Skeletal muscle tissue (tissue), 3 donors: ENCODE measurements at regions not wholly inside any gene's neighbourhood (a gene's known extent, or its start where the extent isn't known, plus 50 kb on each side); places are given as distances from the start of the nearest gene placed in this dataset.
"Not testable (repeated sequence)": the region's sequence is repeated elsewhere in the genome, so short reads cannot be mapped to it uniquely, and the experiment has no call there.

Experiments
- H3K27ac ChIP-seq: one replicate; pipeline ENCODE4 v1.7.0; 2013; ENCODE audit warnings: mild to moderate bottlenecking, low read depth, low read length, inconsistent platforms
- H3K27me3 ChIP-seq, 3 donors: one replicate each; pipeline ENCODE4 v1.7.0; 2013; ENCODE audit warnings: low read length in 3 of 3; ENCODE audit not compliant: control insufficient read depth in 3 of 3, insufficient read depth in 3 of 3
- H3K36me3 ChIP-seq, 3 donors: one replicate each; pipeline ENCODE4 v1.7.0; 2013; ENCODE audit warnings: low read length in 3 of 3; ENCODE audit not compliant: control insufficient read depth in 3 of 3, insufficient read depth in 3 of 3
- H3K4me1 ChIP-seq, 3 donors: one replicate each; pipeline ENCODE4 v1.7.0; 2013; ENCODE audit warnings: low read length in 3 of 3, mild to moderate bottlenecking in 3 of 3; ENCODE audit not compliant: control insufficient read depth in 3 of 3, insufficient read depth in 3 of 3
- H3K4me3 ChIP-seq, 3 donors: one replicate each; pipeline ENCODE4 v1.7.0; 2013; ENCODE audit warnings: low read length in 3 of 3
- H3K9ac ChIP-seq, 3 donors: one replicate each; pipeline ENCODE4 v1.7.0; 2013; ENCODE audit warnings: low read length in 3 of 3, mild to moderate bottlenecking in 3 of 3, moderate library complexity in 2 of 3, low read depth in 1 of 3
- H3K9me3 ChIP-seq, 3 donors: one replicate each; pipeline ENCODE4 v1.7.0; 2013; ENCODE audit warnings: low read length in 3 of 3; ENCODE audit not compliant: control insufficient read depth in 3 of 3
- donor health status: Osteomylitis.

- Histone ChIP-seq H3K9ac (no peak overlapping the region), H3K9me3 (no peaks in the 10 kb centered on the region), H3K27me3 (no peaks in the 10 kb centered on the region), H3K27ac (no peak overlapping the region), H3K4me1 (no peaks in the 10 kb centered on the region), H3K4me3 (no peak overlapping the region), H3K36me3 (no peaks in the 10 kb centered on the region)
Measured at GRCh38 chr13:65597839-65598818, 1632.0 kb downstream of the PCDH9 start.

DNA sequence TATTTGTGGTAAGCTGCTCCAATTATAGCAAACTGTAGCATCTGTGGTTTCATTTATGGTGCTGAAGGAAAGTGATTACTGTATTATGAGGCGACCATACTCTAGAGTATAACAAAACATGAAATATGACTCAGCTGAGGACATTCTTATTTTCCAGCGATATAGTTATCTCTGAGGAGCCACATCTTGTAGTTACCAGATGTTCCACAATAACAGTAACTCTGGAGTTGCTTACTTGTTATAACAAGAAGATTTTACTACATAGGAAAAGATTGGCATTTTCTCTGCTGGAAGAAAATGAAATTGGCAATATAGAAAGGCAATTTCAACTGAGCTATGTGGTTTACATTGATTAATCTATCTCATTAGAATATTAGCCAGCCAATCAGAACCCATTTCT, 1634.2 kb downstream of the PCDH9 start:
- Histone ChIP-seq H3K9me3 (no peaks in the 10 kb centered on the region), H3K36me3 (no peaks in the 10 kb centered on the region), H3K9ac (no peak overlapping the region), H3K4me1 (no peaks in the 10 kb centered on the region), H3K27me3 (no peaks in the 10 kb centered on the region), H3K4me3 (no peak overlapping the region), H3K27ac (no peak overlapping the region)

GRCh38 chr13:65594298-65594781, 1635.8 kb downstream of the PCDH9 start:
- no peaks in the 10 kb centered on the region for H3K36me3 ChIP-seq
- no peaks in the 10 kb centered on the region for H3K9me3 ChIP-seq
- H3K9ac ChIP-seq: no peak overlapping the region
- no peaks in the 10 kb centered on the region for H3K27me3 ChIP-seq
- no peak overlapping the region for H3K4me3 ChIP-seq
- no peak overlapping the region for H3K27ac ChIP-seq
- no peaks in the 10 kb centered on the region for H3K4me1 ChIP-seq

DNA sequence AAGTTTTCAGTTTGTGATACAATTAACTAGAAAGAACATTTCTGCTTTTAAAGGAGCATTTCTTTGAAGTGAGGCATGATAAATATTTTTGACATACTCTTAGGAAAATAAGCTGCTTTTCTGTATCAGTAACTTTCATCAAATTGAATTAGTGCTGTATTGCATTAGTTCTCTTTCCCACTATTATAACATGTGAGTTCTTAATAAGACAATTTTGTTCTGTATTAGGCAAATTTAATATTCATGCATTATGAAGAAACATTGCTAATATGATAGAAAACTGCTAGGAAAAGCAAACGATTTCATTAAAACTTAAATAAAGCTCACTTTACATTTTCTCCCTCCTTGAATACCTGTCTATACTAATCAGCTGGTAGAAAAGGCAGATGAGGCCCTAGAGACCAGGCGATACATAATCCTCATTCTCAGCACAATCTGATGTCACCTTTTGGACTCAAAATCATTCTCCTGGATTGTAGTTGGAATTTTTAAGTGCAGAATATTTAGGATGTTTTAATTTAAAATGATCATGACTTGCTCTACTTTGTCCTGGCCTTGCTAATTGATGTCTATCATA, 1636.8 kb downstream of the PCDH9 start:
- Histone ChIP-seq H3K4me1 (no peaks in the 10 kb centered on the region), H3K27me3 (no peaks in the 10 kb centered on the region), H3K4me3 (no peak overlapping the region), H3K9me3 (no peaks in the 10 kb centered on the region), H3K9ac (no peak overlapping the region), H3K36me3 (no peaks in the 10 kb centered on the region), H3K27ac (no peak overlapping the region)

- Histone ChIP-seq H3K27me3 (no peaks in the 10 kb centered on the region), H3K9ac (no peak overlapping the region), H3K36me3 (no peaks in the 10 kb centered on the region), H3K27ac (no peak overlapping the region), H3K4me3 (no peak overlapping the region), H3K9me3 (no peaks in the 10 kb centered on the region), H3K4me1 (no peaks in the 10 kb centered on the region)
Measured at GRCh38 chr13:65592731-65593130, 1637.4 kb downstream of the PCDH9 start.

DNA sequence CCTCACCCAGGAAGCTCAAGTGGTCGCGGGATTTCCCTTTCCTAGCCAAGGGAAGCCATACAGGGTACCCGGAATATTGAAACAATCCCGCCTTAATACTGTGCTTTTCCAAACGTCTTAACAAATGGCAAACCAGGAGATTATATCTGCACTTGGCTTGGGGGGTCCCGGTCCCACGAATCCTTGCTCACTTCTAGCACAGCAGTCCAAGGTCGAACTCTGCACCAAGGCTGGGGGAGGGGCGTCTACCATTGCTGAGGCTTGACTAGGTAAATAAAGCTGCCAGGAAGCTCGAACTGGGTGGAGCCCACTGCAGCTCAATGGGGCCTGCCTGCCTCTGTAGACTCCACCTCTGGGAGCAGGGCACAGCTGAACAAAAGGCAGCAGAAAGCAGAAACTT, 1644.8 kb downstream of the PCDH9 start:
- Histone ChIP-seq H3K9ac (no peak overlapping the region), H3K27me3 (no peaks in the 10 kb centered on the region), H3K36me3 (no peaks in the 10 kb centered on the region), H3K9me3 (no peaks in the 10 kb centered on the region), H3K4me3 (no peak overlapping the region), H3K4me1 (no peaks in the 10 kb centered on the region), H3K27ac (no peak overlapping the region)

- Histone ChIP-seq H3K4me1 (no peaks in the 10 kb centered on the region), H3K36me3 (no peaks in the 10 kb centered on the region), H3K27ac (no peak overlapping the region), H3K27me3 (no peaks in the 10 kb centered on the region), H3K9me3 (no peaks in the 10 kb centered on the region), H3K4me3 (no peak overlapping the region), H3K9ac (no peak overlapping the region)
Measured at GRCh38 chr13:65584126-65584525, 1646.0 kb downstream of the PCDH9 start.

DNA sequence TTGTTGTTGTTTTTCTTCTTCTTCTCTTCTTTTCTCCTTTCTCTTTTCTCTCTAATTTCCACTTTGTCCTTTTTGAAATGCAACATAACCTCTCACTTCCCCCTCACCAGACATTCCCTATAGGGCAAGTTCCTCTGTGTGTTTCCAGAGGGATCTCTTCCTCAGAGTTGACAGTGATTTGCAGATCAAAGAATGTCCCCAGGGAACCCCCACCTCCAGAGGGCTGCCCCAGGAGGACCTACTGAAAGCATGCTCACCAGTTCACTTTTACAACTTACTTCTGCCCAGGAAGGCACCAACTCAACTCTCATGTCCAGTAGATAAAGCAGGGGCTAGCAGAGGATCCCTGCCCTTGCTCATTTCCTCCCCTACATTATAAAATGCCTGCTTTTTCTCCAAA, 1648.0 kb downstream of the PCDH9 start:
- Histone ChIP-seq H3K4me3 (no peak overlapping the region), H3K36me3 (no peaks in the 10 kb centered on the region), H3K27me3 (no peaks in the 10 kb centered on the region)

GRCh38 chr13:65564561-65564960, 1665.6 kb downstream of the PCDH9 start:
- H3K27me3 ChIP-seq, H3K9ac ChIP-seq, H3K36me3 ChIP-seq, H3K9me3 ChIP-seq, H3K4me3 ChIP-seq, H3K27ac ChIP-seq, H3K4me1 ChIP-seq: not testable (repeated sequence)

More for the DNA sequence above, 1648.0 kb downstream of the PCDH9 start:
- Histone ChIP-seq H3K9ac (no peak overlapping the region), H3K27ac (no peak overlapping the region), H3K9me3 (no peaks in the 10 kb centered on the region), H3K4me1 (no peaks in the 10 kb centered on the region)

- H3K4me1 ChIP-seq: no peaks in the 10 kb centered on the region
- no peaks in the 10 kb centered on the region for H3K36me3 ChIP-seq
- H3K9me3 ChIP-seq: no peaks in the 10 kb centered on the region
- no peak overlapping the region for H3K27ac ChIP-seq
- H3K27me3 ChIP-seq: no peaks in the 10 kb centered on the region
- H3K4me3 ChIP-seq: no peak overlapping the region
- no peak overlapping the region for H3K9ac ChIP-seq
Measured at GRCh38 chr13:65562305-65562704, 1667.8 kb downstream of the PCDH9 start.
